SK-N-SH (cell line): ENCODE measurements at regions not wholly inside any gene's neighbourhood (a gene's known extent, or its start where the extent isn't known, plus 50 kb on each side); places are given as distances from the start of the nearest gene placed in this dataset.

ENCODE experiments used
- CTCF ChIA-PET: fragments of 300-600, 350-600 bp; formaldehyde crosslinking; extraction: SDS; loops from one replicate; lab custom pipeline; 2021; lab: Yijun Ruan, JAX
- POLR2A ChIA-PET: fragments of 350-600 bp; sonication (Branson Sonifier 250); formaldehyde crosslinking; extraction: SDS; loops from one replicate; lab custom pipeline; 2020; ENCODE audit warnings: antibody characterized with exemption, inconsistent platforms; lab: Yijun Ruan, JAX
- DNase-seq: peaks from one replicate; pipeline ENCODE4 v3.0.0; 2012
- H2AFZ ChIP-seq: fragments of 200-600 bp; sonication (generic); 2 replicates; pipeline ENCODE4 v1.8.1; 2016; ENCODE audit warnings: antibody characterized with exemption, mild to moderate bottlenecking, low read depth
- H3F3A ChIP-seq: fragments of 200-600 bp; sonication (generic); replicated peaks from 2 replicates; pipeline ENCODE3; 2016; ENCODE audit warnings: antibody characterized with exemption, mild to moderate bottlenecking; ENCODE audit not compliant: insufficient read depth
- H3K27ac ChIP-seq, 2 experiments: fragments of 200-500 bp in 1 of 2; fragments of 200-600 bp in 1 of 2; sonication (Bioruptor generic) in 1 of 2; sonication (generic), shearing (Covaris generic) in 1 of 2; 2 replicates each; pipeline versions ENCODE4 v1.5.1 to v1.6.1; 2014 to 2016; ENCODE audit warnings: low read depth in 2 of 2, inconsistent platforms in 1 of 2, low read length in 1 of 2, mild to moderate bottlenecking in 1 of 2, mixed read lengths in 1 of 2
- H3K27me3 ChIP-seq: fragments of 200-600 bp; sonication (generic), shearing (Covaris generic); 2 replicates; pipeline ENCODE4 v1.6.1; 2016; ENCODE audit warnings: mixed run types; ENCODE audit not compliant: insufficient read depth
- H3K36me3 ChIP-seq, 2 experiments: fragments of 200-500 bp in 1 of 2; fragments of 200-600 bp in 1 of 2; sonication (Bioruptor generic) in 1 of 2; sonication (generic) in 1 of 2; replicated peaks in 1 of 2; 2 replicates each; pipeline versions ENCODE3 to v1.5.1; 2014 to 2016; ENCODE audit warnings: low read length in 1 of 2, mild to moderate bottlenecking in 1 of 2; ENCODE audit not compliant: insufficient read depth in 2 of 2, control insufficient read depth in 1 of 2
- H3K4me1 ChIP-seq, 2 experiments: fragments of 200-500 bp in 1 of 2; fragments of 200-600 bp in 1 of 2; sonication (Bioruptor generic) in 1 of 2; sonication (generic), shearing (Covaris generic) in 1 of 2; 2 replicates each; pipeline versions ENCODE4 v1.5.1 to v1.6.1; 2014 to 2016; ENCODE audit warnings: low read depth in 1 of 2, low read length in 1 of 2, mixed run types in 1 of 2; ENCODE audit not compliant: insufficient read depth in 2 of 2, control insufficient read depth in 1 of 2
- H3K4me2 ChIP-seq: fragments of 200-600 bp; sonication (generic), shearing (Covaris generic); 2 replicates; pipeline ENCODE4 v1.6.1; 2017; ENCODE audit warnings: mixed run types
- H3K4me3 ChIP-seq, 2 experiments: fragments of 200-500 bp in 1 of 2; fragments of 200-600 bp in 1 of 2; sonication (Bioruptor generic) in 1 of 2; sonication (generic), shearing (Covaris generic) in 1 of 2; 2 replicates each; pipeline versions ENCODE4 v1.5.1 to v1.8.1; 2014 to 2016; ENCODE audit warnings: low read depth in 2 of 2, inconsistent platforms in 1 of 2, low read length in 1 of 2, mild to moderate bottlenecking in 1 of 2, mixed read lengths in 1 of 2, moderate library complexity in 1 of 2
- H3K79me2 ChIP-seq: fragments of 200-600 bp; sonication (generic); 2 replicates; pipeline ENCODE4 v1.8.1; 2017; ENCODE audit warnings: mild to moderate bottlenecking; ENCODE audit not compliant: insufficient read depth
- H3K9ac ChIP-seq: fragments of 200-600 bp; sonication (generic); 2 replicates; pipeline ENCODE4 v1.6.1; 2017; ENCODE audit warnings: mixed run types
- H3K9me2 ChIP-seq: fragments of 200-600 bp; sonication (generic); 2 replicates; pipeline ENCODE4 v1.6.1; 2017; ENCODE audit warnings: mixed run types
- H3K9me3 ChIP-seq: fragments of 200-600 bp; sonication (generic); 2 replicates; pipeline ENCODE4 v1.6.1; 2017; ENCODE audit warnings: mixed run types, mild to moderate bottlenecking, moderate library complexity
- H4K20me1 ChIP-seq: fragments of 200-600 bp; sonication (generic); 2 replicates; pipeline ENCODE4 v1.6.1; 2017; ENCODE audit warnings: mild to moderate bottlenecking, mixed run types; ENCODE audit not compliant: insufficient read depth
- CHD2 ChIP-seq: fragments of 150-350 bp; IDR thresholded peaks from 2 replicates; pipeline ENCODE4 v1.6.1; 2018; ENCODE audit warnings: low read length; ENCODE audit not compliant: partially characterized antibody
- FOSL2 ChIP-seq: IDR thresholded peaks from 2 replicates; pipeline ENCODE4 v1.4.0; 2012; ENCODE audit warnings: low read depth, mild to moderate bottlenecking, moderate library complexity, borderline replicate concordance
- FOXJ3 ChIP-seq: sonication (generic); formaldehyde crosslinking; IDR thresholded peaks from 2 replicates; pipeline ENCODE4 v1.5.1; 2020; ENCODE audit warnings: mild to moderate bottlenecking, missing genetic modification reagents
- GATA2 ChIP-seq: sonication (generic); formaldehyde crosslinking; IDR thresholded peaks from 2 replicates; pipeline ENCODE4 v1.5.0; 2020; ENCODE audit warnings: mild to moderate bottlenecking, missing genetic modification reagents
- JUND ChIP-seq: IDR thresholded peaks from 2 replicates; pipeline ENCODE4 v1.4.0; 2012
- MEF2A ChIP-seq: IDR thresholded peaks from 2 replicates; pipeline ENCODE4 v1.4.0; 2012; ENCODE audit warnings: low read depth, borderline replicate concordance
- RAD21 ChIP-seq: IDR thresholded peaks from 2 replicates; pipeline ENCODE4 v1.6.1; 2012; ENCODE audit warnings: mild to moderate bottlenecking, low read length
- RCOR1 ChIP-seq: fragments of 150-350 bp; IDR thresholded peaks from 2 replicates; pipeline ENCODE4 v1.6.1; 2017; ENCODE audit warnings: antibody characterized with exemption, low read length
- RFX5 ChIP-seq: IDR thresholded peaks from 2 replicates; pipeline ENCODE4 v1.6.1; 2012; ENCODE audit warnings: mild to moderate bottlenecking, improper control_type of control experiment, low read length
- RXRA ChIP-seq: IDR thresholded peaks from 2 replicates; pipeline ENCODE4 v1.4.0; 2012; ENCODE audit warnings: low read depth, mild to moderate bottlenecking, borderline replicate concordance
- SIN3A ChIP-seq: IDR thresholded peaks from 2 replicates; pipeline ENCODE4 v1.6.1; 2012; ENCODE audit warnings: low read depth, mild to moderate bottlenecking, low read length, moderate library complexity, borderline replicate concordance
- TAF1 ChIP-seq: IDR thresholded peaks from 2 replicates; pipeline ENCODE4 v1.6.1; 2012; ENCODE audit warnings: low read depth, mild to moderate bottlenecking, low read length, moderate library complexity, borderline replicate concordance
- TEAD4 ChIP-seq: IDR thresholded peaks from 2 replicates; pipeline ENCODE4 v1.4.0; 2012; ENCODE audit warnings: mild to moderate bottlenecking, borderline replicate concordance; ENCODE audit not compliant: insufficient read depth
- WGBS: methylation state at CpG from one replicate; pipeline ENCODE4 v1.1.6; 2017; ENCODE audit warnings: low lambda C conversion rate; 5-methylcytosine and 5-hydroxymethylcytosine counted together
- TF ChIP-seq, protein P1 (sequence below): IDR thresholded peaks from 2 replicates; pipeline ENCODE4 v1.4.0; 2012; ENCODE audit warnings: low read depth
- TF ChIP-seq, protein P2 (sequence below): IDR thresholded peaks from 2 replicates; pipeline ENCODE4 v1.4.0; 2012; ENCODE audit warnings: low read depth, borderline replicate concordance
- TF ChIP-seq, protein P3 (sequence below): fragments of 150-350 bp; IDR thresholded peaks from 2 replicates; pipeline ENCODE4 v1.6.1; 2017; ENCODE audit warnings: antibody characterized with exemption, low read length, low read depth, borderline replicate concordance
- TF ChIP-seq, protein P4 (sequence below): fragments of 200-600 bp; sonication (generic); IDR thresholded peaks from 2 replicates; pipeline ENCODE4 v1.6.1; 2017; ENCODE audit warnings: antibody characterized with exemption, mild to moderate bottlenecking, moderate library complexity

DNA sequence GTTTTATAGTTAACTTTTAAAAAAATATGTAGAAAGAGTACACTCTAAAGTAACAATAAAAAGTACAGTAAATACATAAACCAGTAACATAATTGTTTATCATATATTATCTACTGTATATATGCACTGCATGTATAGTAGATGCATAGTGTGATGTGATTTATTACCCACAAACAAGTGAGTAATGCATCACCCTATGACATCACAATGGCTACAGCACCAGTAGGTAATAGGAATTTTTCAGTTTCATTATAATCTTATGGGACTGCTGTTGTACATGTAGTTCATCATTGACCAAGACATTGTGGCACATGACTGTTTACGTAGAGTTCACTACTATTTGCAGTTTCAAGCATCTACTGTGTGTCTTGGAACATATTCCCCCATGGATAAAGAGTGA, 1047.2 kb downstream of the ROBO2 start:
- H3K9me3 ChIP-seq: no peaks in the 10 kb centered on the region
- no peaks in the 10 kb centered on the region for H3K79me2 ChIP-seq
- H3K4me2 ChIP-seq: no peak overlapping the region
- WGBS: 45% methylated on average over 1 of the region's 1 CpG
- H3K9ac ChIP-seq: no peak overlapping the region
- no peak for TF ChIP-seq TAF1
- TF ChIP-seq MEF2A: no peak
- TF ChIP-seq SIN3A: no peak
- TF ChIP-seq TEAD4: no peak
- TF ChIP-seq, protein P1, sequence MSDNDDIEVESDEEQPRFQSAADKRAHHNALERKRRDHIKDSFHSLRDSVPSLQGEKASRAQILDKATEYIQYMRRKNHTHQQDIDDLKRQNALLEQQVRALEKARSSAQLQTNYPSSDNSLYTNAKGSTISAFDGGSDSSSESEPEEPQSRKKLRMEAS: no peak
- no peak for TF ChIP-seq GATA2 (CRISPR knock-in tag)
- no peak for TF ChIP-seq CHD2
- no peak for TF ChIP-seq RFX5
- TF ChIP-seq RCOR1: no peak
- TF ChIP-seq, protein P2, sequence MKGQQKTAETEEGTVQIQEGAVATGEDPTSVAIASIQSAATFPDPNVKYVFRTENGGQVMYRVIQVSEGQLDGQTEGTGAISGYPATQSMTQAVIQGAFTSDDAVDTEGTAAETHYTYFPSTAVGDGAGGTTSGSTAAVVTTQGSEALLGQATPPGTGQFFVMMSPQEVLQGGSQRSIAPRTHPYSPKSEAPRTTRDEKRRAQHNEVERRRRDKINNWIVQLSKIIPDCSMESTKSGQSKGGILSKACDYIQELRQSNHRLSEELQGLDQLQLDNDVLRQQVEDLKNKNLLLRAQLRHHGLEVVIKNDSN: no peak
- TF ChIP-seq RAD21: no peak
- no peak for TF ChIP-seq FOXJ3 (CRISPR knock-in tag)
- TF ChIP-seq JUND: no peak
- no peak for TF ChIP-seq FOSL2
- TF ChIP-seq, protein P3, sequence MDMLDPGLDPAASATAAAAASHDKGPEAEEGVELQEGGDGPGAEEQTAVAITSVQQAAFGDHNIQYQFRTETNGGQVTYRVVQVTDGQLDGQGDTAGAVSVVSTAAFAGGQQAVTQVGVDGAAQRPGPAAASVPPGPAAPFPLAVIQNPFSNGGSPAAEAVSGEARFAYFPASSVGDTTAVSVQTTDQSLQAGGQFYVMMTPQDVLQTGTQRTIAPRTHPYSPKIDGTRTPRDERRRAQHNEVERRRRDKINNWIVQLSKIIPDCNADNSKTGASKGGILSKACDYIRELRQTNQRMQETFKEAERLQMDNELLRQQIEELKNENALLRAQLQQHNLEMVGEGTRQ: no peak
- no peaks in the 10 kb centered on the region for H3K4me1 ChIP-seq
- DNase-seq: no peak
- no peaks in the 10 kb centered on the region for H3K27me3 ChIP-seq
- H2AFZ ChIP-seq: no peak overlapping the region
- no peaks in the 10 kb centered on the region for H3F3A ChIP-seq
- POLR2A ChIA-PET: no interaction called here
- H3K9me2 ChIP-seq: no peaks in the 10 kb centered on the region
- H3K4me3 ChIP-seq: no peak overlapping the region
- H3K36me3 ChIP-seq: no peaks in the 10 kb centered on the region
- H3K27ac ChIP-seq: no peak overlapping the region
- CTCF ChIA-PET: interaction anchor here (1.1 kb wide), 1 partner anchor 10 kb away, joined by 3 read pairs; no protein-coding TSS in a partner anchor
- no peaks in the 10 kb centered on the region for H4K20me1 ChIP-seq

DNA sequence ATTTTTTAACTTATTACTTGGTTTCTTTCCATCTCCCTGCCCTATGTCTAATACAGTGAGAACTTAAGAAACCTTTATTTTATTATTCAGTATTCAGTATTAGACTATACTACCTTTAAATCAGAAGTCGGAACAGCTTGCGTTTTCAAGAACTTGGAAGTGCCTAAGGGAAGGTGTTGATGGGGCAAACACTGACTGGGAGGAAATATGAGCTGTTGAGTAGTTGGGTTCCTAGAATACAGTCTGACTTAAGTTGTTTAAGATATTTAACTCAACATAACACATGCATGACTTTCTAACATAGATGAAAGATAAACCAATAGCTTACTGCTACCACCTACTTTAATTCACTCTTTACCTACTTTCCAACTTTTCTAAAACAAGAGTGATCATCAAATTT, 1048.1 kb downstream of the ROBO2 start:
- CTCF ChIA-PET: no interaction called here
- no peaks in the 10 kb centered on the region for H3K27me3 ChIP-seq
- POLR2A ChIA-PET: no interaction called here

More for the DNA sequence above, 1048.1 kb downstream of the ROBO2 start:
- Histone ChIP-seq H3F3A (no peaks in the 10 kb centered on the region), H3K4me3 (no peak overlapping the region), H4K20me1 (no peaks in the 10 kb centered on the region), H3K9ac (no peak overlapping the region), H3K9me3 (no peaks in the 10 kb centered on the region), H2AFZ (no peak overlapping the region), H3K27ac (no peak overlapping the region), H3K4me2 (no peak overlapping the region), H3K9me2 (no peaks in the 10 kb centered on the region), H3K79me2 (no peaks in the 10 kb centered on the region), H3K36me3 (no peaks in the 10 kb centered on the region), H3K4me1 (no peaks in the 10 kb centered on the region)
- no peak for TF ChIP-seq RXRA
- TF ChIP-seq, protein P4, sequence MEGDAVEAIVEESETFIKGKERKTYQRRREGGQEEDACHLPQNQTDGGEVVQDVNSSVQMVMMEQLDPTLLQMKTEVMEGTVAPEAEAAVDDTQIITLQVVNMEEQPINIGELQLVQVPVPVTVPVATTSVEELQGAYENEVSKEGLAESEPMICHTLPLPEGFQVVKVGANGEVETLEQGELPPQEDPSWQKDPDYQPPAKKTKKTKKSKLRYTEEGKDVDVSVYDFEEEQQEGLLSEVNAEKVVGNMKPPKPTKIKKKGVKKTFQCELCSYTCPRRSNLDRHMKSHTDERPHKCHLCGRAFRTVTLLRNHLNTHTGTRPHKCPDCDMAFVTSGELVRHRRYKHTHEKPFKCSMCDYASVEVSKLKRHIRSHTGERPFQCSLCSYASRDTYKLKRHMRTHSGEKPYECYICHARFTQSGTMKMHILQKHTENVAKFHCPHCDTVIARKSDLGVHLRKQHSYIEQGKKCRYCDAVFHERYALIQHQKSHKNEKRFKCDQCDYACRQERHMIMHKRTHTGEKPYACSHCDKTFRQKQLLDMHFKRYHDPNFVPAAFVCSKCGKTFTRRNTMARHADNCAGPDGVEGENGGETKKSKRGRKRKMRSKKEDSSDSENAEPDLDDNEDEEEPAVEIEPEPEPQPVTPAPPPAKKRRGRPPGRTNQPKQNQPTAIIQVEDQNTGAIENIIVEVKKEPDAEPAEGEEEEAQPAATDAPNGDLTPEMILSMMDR: no peak
- no peak for TF ChIP-seq RCOR1
- DNase-seq: no peak
- 87% methylated on average over 2 of the region's 2 CpGs for WGBS
